ENCODE measurements at regions not wholly inside any gene's neighbourhood (a gene's known extent, or its start where the extent isn't known, plus 50 kb on each side); places are given as distances from the start of the nearest gene placed in this dataset.

DNA sequence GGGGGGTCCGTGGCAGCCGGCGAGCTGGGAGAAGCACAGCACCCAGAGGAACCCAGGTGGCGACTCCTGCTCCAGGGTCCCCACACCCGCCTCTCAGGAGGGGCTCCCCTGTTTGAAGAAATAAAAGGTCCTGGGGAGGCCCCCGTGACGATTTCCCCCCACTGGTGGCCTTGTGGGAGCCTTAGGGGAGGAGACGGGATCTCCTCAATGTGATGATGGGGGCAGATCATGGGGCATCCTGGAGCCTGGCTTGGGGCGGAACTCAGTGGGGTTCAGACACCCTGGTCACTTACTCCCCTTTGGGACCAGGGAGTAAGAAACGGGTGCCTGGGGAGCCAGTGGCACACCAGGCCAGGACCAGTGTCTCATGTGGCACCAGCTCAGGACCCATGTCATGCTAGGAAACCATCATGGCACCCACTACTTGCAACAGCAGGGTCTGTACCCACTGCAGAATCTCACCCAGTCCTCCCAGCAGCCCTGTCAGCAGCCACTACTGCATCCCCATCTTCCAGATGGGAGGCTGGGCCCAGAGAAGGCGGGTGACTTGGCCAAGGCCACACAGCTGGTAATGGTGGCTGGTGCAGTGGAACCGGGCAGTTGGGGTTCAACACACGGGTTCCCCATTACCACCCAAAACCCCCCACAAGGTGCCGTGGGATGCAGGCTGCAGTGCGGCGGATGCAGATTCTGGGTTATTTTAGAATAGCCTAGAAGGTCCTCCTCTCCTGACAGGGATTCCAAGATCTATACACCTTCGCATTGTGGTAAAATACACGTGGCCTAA, 130.7 kb downstream of the CTTN start:
- Histone ChIP-seq H3K36me3 (replicated peaks in 1 of 2; ENCODE audit: control insufficient read depth in 1 of 2, insufficient read depth in 2 of 2, low read length in 2 of 2) (no peaks in the 10 kb centered on the region), H3K27me3 (ENCODE audit: control insufficient read depth in 1 of 2, insufficient read depth in 2 of 2, low read length in 2 of 2) (no peaks in the 10 kb centered on the region), H3K27ac (ENCODE audit: extremely low read length, insufficient read depth, low read length) (no peak overlapping the region), H2AFZ (ENCODE audit: low read length) (no peak overlapping the region), H3K9me3 (ENCODE audit: low read length) (no peaks in the 10 kb centered on the region), H3K4me3 (replicated peaks in 1 of 3; ENCODE audit: insufficient read depth in 1 of 3, low read depth in 2 of 3, low read length in 3 of 3) (no peak overlapping the region), H3K4me2 (ENCODE audit: low read depth, low read length) (no peak overlapping the region), H3K4me1 (ENCODE audit: insufficient read depth, low read length) (no peaks in the 10 kb centered on the region), H3K9ac (ENCODE audit: insufficient read depth, low read depth, low read length) (no peak overlapping the region), H3K79me2 (ENCODE audit: insufficient read depth, low read length) (no peaks in the 10 kb centered on the region), H4K20me1 (ENCODE audit: insufficient read depth, low read length) (peaks cover 13% of the 10 kb centered on the region; the same call in 1 of the 2 replicates)
- 99% methylated on average over 16 of the region's 18 CpGs for WGBS (ENCODE audit: low lambda C conversion rate)
- FAIRE-seq, result no peak
- ChIA-PET POLR2A (no interaction called here), CTCF (ENCODE audit: low intra/inter-chr PET ratio, low total read pairs) (no interaction called here)
- intact Hi-C loops (cut with micrococcal nuclease; ENCODE audit: unreplicated experiment) (no loop called here), in situ Hi-C loops (cut with HindIII; ENCODE audit: extremely low pct_ligation_motif_present, low pct_unique_long_range_greater_than_20kb) (no loop called here)
- ATAC-seq, result no peak
- BruUV-seq (replicated peaks), result no TSS peak
- TF ChIP-seq, protein P1, sequence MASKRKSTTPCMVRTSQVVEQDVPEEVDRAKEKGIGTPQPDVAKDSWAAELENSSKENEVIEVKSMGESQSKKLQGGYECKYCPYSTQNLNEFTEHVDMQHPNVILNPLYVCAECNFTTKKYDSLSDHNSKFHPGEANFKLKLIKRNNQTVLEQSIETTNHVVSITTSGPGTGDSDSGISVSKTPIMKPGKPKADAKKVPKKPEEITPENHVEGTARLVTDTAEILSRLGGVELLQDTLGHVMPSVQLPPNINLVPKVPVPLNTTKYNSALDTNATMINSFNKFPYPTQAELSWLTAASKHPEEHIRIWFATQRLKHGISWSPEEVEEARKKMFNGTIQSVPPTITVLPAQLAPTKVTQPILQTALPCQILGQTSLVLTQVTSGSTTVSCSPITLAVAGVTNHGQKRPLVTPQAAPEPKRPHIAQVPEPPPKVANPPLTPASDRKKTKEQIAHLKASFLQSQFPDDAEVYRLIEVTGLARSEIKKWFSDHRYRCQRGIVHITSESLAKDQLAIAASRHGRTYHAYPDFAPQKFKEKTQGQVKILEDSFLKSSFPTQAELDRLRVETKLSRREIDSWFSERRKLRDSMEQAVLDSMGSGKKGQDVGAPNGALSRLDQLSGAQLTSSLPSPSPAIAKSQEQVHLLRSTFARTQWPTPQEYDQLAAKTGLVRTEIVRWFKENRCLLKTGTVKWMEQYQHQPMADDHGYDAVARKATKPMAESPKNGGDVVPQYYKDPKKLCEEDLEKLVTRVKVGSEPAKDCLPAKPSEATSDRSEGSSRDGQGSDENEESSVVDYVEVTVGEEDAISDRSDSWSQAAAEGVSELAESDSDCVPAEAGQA (IDR thresholded peaks at IDR 0.05; ENCODE audit: low read depth), result no peak
- TF ChIP-seq, protein P1 (CRISPR knock-in tag; IDR thresholded peaks at IDR 0.05; ENCODE audit: borderline replicate concordance), result no peak
- TF ChIP-seq ZNF768 (CRISPR knock-in tag; IDR thresholded peaks at IDR 0.05) (peak; percentile 90), KDM2A (CRISPR knock-in tag; IDR thresholded peaks at IDR 0.05; ENCODE audit: borderline replicate concordance, low read depth) (no peak), ARNT2 (CRISPR knock-in tag; IDR thresholded peaks at IDR 0.05; ENCODE audit: low read depth) (no peak)
- DNase-seq (ENCODE audit: low spot score), result no peak
